ENCODE measurements at regions not wholly inside any gene's neighbourhood (a gene's known extent, or its start where the extent isn't known, plus 50 kb on each side); places are given as distances from the start of the nearest gene placed in this dataset.

- Histone ChIP-seq H3K79me2 (ENCODE audit: control insufficient read depth, insufficient read depth, low read length) (no peaks in the 10 kb centered on the region), H3K9ac (ENCODE audit: low read length) (no peak overlapping the region), H3K27ac (ENCODE audit: low read length in 2 of 2) (no peak overlapping the region), H3K9me3 (ENCODE audit: control extremely low read depth in 1 of 3, control insufficient read depth in 2 of 3, insufficient read depth in 1 of 3, low read length in 2 of 3) (no peaks in the 10 kb centered on the region), H3K4me2 (replicated peaks; ENCODE audit: low read depth, low read length, poor library complexity, severe bottlenecking) (no peak overlapping the region), H3K4me3 (ENCODE audit: control extremely low read depth in 1 of 5, extremely low read depth in 1 of 5, insufficient read depth in 1 of 5, low read depth in 2 of 5, low read length in 4 of 5) (no peak overlapping the region), H3K36me3 (replicated peaks in 1 of 2; ENCODE audit: control extremely low read depth in 1 of 2, control insufficient read depth in 1 of 2, extremely low read depth in 1 of 2, insufficient read depth in 2 of 2, low read length in 1 of 2) (no peaks in the 10 kb centered on the region), H4K20me1 (ENCODE audit: control insufficient read depth, insufficient read depth, low read length, poor library complexity, severe bottlenecking) (no peaks in the 10 kb centered on the region), H2AFZ (ENCODE audit: insufficient read depth, low read depth, low read length, poor library complexity, severe bottlenecking) (no peak overlapping the region), H3K4me1 (ENCODE audit: control insufficient read depth in 2 of 2, insufficient read depth in 2 of 2, low read length in 2 of 2) (no peaks in the 10 kb centered on the region), H3K27me3 (replicated peaks in 1 of 4; ENCODE audit: control extremely low read depth in 1 of 4, control insufficient read depth in 3 of 4, insufficient read depth in 4 of 4, low read length in 3 of 4) (no peaks in the 10 kb centered on the region)
- WGBS (ENCODE audit: insufficient coverage): 56% methylated on average over 3 of the region's 4 CpGs
- Mint-ChIP-seq H3K27ac (no peak overlapping the region), H3K9me3 (ENCODE audit: insufficient read depth) (no peaks in the 10 kb centered on the region), H3K4me3 (no peak overlapping the region), H3K27me3 (no peaks in the 10 kb centered on the region), H3K4me1 (no peaks in the 10 kb centered on the region)
- TF ChIP-seq EZH2 (IDR thresholded peaks at IDR 0.05; ENCODE audit: borderline replicate concordance, insufficient read depth, low read depth, low read length, poor library complexity, severe bottlenecking) (no peak), CTCF (IDR thresholded peaks at IDR 0.05) (no peak)
- ATAC-seq (ENCODE audit: low read depth) (no peak), DNase-seq (no peak)
- CTCF ChIA-PET: no interaction called here
- POLR2A ChIA-PET: no interaction called here
- intact Hi-C loops (cut with micrococcal nuclease): no loop called here
Observed at GRCh38 chr18:72623444-72623843, 79.3 kb upstream of the CBLN2 start.

GRCh38 chr18:72613534-72613930, 69.4 kb upstream of the CBLN2 start:
- H2AFZ ChIP-seq (ENCODE audit: insufficient read depth, low read depth, low read length, poor library complexity, severe bottlenecking): no peak overlapping the region
- DNase-seq: no peak
- intact Hi-C loops (cut with micrococcal nuclease): no loop called here
- no peak overlapping the region for H3K9ac ChIP-seq (ENCODE audit: low read length)
- ChIA-PET CTCF (interaction anchor here (1.0 kb wide), 1 partner anchor 1229 kb away, joined by 3 read pairs; no protein-coding TSS in a partner anchor), POLR2A (no interaction called here)
- no peaks in the 10 kb centered on the region for H3K79me2 ChIP-seq (ENCODE audit: control insufficient read depth, insufficient read depth, low read length)
- no peaks in the 10 kb centered on the region for H3K36me3 ChIP-seq (replicated peaks in 1 of 2; ENCODE audit: control extremely low read depth in 1 of 2, control insufficient read depth in 1 of 2, extremely low read depth in 1 of 2, insufficient read depth in 2 of 2, low read length in 1 of 2)
- WGBS (ENCODE audit: insufficient coverage): 17% methylated on average over 1 of the region's 4 CpGs
- TF ChIP-seq EZH2 (IDR thresholded peaks at IDR 0.05; ENCODE audit: borderline replicate concordance, insufficient read depth, low read depth, low read length, poor library complexity, severe bottlenecking) (no peak), CTCF (IDR thresholded peaks at IDR 0.05) (no peak)
- H3K27me3 ChIP-seq (replicated peaks in 1 of 4; ENCODE audit: control extremely low read depth in 1 of 4, control insufficient read depth in 3 of 4, insufficient read depth in 4 of 4, low read length in 3 of 4): no peaks in the 10 kb centered on the region
- no peaks in the 10 kb centered on the region for H3K27me3 Mint-ChIP-seq
- no peak overlapping the region for H3K27ac Mint-ChIP-seq
- no peaks in the 10 kb centered on the region for H4K20me1 ChIP-seq (ENCODE audit: control insufficient read depth, insufficient read depth, low read length, poor library complexity, severe bottlenecking)
- peaks cover 0 to 1% (median 0%) of the 10 kb centered on the region in 3 donors for H3K9me3 ChIP-seq (ENCODE audit: control extremely low read depth in 1 of 3, control insufficient read depth in 2 of 3, insufficient read depth in 1 of 3, low read length in 2 of 3)
- H3K4me3 ChIP-seq (ENCODE audit: control extremely low read depth in 1 of 5, extremely low read depth in 1 of 5, insufficient read depth in 1 of 5, low read depth in 2 of 5, low read length in 4 of 5): no peak overlapping the region
- no peak overlapping the region for H3K4me2 ChIP-seq (replicated peaks; ENCODE audit: low read depth, low read length, poor library complexity, severe bottlenecking)
- H3K4me1 ChIP-seq (ENCODE audit: control insufficient read depth in 2 of 2, insufficient read depth in 2 of 2, low read length in 2 of 2): no peaks in the 10 kb centered on the region
- H3K27ac ChIP-seq (ENCODE audit: low read length in 2 of 2): no peak overlapping the region
- H3K9me3 Mint-ChIP-seq (ENCODE audit: insufficient read depth): peaks cover 3% of the 10 kb centered on the region
- no peak for ATAC-seq (ENCODE audit: low read depth)
- no peak overlapping the region for H3K4me3 Mint-ChIP-seq
- H3K4me1 Mint-ChIP-seq: no peaks in the 10 kb centered on the region
